Hematopoietic multipotent progenitor cell treated with erythropoietin and hydrocortisone succinate and interleukin-3 and kit ligand, for 17 days (in vitro differentiated cells): ENCODE measurements at regions not wholly inside any gene's neighbourhood (a gene's known extent, or its start where the extent isn't known, plus 50 kb on each side); places are given as distances from the start of the nearest gene placed in this dataset.

ENCODE experiments used
- DNase-seq: peaks from one replicate; pipeline ENCODE4 v3.0.0-alpha.2; 2015; ENCODE audit warnings: low spot score

DNA sequence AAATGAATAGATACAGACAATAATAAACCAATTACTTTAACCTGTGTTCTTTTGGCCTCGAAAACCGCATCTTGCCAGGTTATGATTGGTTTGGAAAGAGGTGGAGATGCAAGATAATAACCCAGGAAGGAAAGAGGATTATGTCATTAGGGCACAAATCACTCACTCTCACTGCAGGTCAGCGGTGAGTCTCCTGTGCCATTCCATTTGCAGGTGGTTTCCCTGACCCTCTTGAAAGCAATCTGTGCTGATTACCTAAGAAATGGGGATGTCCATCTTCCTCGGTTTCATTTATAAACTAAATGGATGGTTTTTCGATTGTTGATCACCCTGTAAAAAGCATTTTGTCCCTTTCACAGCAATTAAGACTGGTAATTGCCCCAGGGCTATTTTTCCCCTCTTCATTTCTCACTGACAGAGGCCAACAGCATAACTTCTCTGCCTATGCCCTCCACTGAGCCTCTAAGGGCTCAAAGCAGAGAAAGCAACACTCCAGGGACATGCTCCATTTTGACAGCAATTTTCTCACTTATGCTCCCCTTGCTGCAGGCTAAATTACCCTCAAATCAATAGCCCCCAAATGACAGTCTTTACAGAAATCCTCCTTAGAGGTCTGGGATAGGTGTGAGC, 257.5 kb downstream of the IPMK start:
- no peak for DNase-seq

- no peak for DNase-seq
Measured at GRCh38 chr10:58003945-58004344, 263.7 kb downstream of the IPMK start.

- no peak for DNase-seq
Measured at GRCh38 chr10:58001159-58001558, 266.5 kb downstream of the IPMK start.

GRCh38 chr10:57996536-57996935, 271.2 kb downstream of the IPMK start:
- DNase-seq: no peak

GRCh38 chr10:57993302-57993701, 274.4 kb downstream of the IPMK start:
- no peak for DNase-seq

GRCh38 chr10:57992321-57993077, 275.2 kb downstream of the IPMK start:
- peak; percentile 4 for DNase-seq

GRCh38 chr10:57988964-57989363, 278.7 kb downstream of the IPMK start:
- DNase-seq: no peak

GRCh38 chr10:57987055-57987721, 280.5 kb downstream of the IPMK start:
- no peak for DNase-seq

DNA sequence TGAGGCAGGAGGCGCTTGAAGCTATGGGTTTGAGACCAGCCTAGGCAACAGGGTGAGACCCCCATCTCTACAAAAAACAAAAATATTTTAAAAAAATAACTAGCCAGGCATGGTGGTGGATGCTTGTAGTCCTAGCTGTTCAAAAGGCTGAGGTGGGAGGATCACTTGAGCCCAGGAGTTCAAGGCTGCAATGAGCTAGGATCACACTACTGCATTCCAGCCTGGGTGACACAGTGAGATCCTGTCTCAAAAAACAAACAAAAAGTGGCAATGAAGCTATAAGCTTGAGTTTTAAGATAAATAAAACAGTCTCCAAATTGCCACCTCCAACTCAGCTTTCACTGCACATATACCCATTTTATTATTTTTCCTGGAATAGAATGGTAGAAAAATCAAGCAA, 281.3 kb downstream of the IPMK start:
- DNase-seq: no peak

GRCh38 chr10:57983281-57983791, 284.4 kb downstream of the IPMK start:
- DNase-seq: no peak

- DNase-seq: no peak
Measured at GRCh38 chr10:57982091-57982490, 285.6 kb downstream of the IPMK start.

- no peak for DNase-seq
Measured at GRCh38 chr10:57979956-57980355, 287.7 kb downstream of the IPMK start.

GRCh38 chr10:57979491-57979890, 288.2 kb downstream of the IPMK start:
- no peak for DNase-seq

DNA sequence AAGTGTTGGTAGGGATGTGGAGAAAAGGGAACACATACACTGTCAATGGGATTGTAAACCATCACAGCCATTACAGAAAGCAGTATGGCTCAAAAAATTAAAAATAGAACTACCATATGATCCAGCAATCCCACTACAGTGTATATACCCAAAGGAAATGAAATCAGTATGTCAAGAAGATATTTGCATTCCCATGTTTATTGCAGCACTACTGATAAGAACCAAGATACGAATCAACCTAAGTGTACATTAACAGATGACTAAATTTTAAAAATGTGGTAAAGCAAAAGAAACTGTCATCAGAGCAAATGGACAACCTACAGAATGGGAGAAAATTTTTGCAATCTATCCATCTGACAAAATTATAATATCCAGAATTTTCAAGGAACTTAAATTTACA, 290.4 kb downstream of the IPMK start:
- DNase-seq: no peak

DNA sequence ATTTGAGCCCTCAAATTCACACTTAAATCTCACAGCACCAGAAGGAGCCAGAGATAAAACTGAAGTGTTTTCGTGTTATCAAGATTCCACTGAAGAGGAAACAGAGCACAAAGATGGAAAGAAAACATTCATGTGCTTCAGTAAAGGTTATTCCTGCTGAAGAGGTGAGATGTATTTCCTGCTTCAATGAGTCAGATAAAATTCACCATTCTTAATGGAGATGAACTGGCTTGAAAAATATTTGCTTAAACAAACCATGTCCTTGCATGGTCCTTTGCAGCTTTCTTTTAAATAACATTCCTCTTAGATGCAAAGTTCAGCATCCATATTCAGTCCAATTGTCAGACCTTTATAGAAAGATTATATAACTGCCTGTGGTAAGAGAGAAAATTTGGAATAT, 294.2 kb downstream of the IPMK start:
- DNase-seq: no peak

DNA sequence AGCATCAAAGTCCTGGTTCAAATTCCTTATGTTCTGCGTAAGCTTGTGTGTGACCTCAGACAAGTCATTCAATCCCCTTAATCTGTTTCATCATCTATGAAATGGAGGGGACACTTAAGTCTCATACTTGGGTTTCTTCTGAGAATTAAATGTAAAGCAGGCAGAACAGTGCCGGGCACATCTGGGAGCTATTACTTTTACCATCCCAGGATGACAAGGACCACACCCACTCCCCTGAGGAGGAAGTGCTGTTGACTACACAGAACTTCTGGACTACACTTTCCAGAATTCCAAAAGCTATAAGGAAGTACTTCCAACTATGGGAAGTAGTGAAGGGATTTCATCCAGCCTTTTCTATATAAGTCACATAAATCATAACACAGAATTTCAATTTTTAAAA, 294.9 kb downstream of the IPMK start:
- no peak for DNase-seq

DNA sequence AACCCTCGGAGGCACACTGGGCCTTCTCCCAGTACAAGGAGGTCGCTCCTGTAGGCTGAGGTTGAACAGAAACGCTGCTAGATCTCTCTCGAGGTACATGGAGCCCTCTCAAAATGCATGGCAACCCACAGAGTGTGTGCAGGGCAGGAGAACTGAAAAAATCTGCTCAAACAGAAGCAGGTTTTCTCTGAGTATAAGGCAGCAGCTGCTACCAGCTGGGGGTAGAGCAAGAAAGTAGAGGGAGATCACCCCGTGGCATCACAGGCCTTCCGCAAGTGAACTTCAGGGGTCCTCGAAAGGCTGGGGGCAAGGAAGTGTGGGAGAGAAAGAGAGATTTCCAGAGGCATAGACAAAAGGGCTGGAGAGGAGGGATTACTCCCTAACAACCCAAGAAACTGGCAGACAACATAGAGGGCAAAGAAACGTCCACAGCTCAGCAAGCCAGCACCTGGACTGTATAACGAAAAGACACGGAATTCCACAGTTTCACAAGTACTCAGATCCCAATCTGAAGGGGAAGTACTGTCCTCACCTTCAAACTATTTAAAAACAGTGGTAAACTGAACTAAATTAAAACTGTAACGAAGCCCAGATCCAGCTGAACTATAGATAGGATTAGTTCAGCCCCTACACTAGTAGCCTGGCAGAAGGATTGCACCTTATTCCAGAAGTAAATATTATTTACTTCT, 299.2 kb downstream of the IPMK start:
- no peak for DNase-seq

DNA sequence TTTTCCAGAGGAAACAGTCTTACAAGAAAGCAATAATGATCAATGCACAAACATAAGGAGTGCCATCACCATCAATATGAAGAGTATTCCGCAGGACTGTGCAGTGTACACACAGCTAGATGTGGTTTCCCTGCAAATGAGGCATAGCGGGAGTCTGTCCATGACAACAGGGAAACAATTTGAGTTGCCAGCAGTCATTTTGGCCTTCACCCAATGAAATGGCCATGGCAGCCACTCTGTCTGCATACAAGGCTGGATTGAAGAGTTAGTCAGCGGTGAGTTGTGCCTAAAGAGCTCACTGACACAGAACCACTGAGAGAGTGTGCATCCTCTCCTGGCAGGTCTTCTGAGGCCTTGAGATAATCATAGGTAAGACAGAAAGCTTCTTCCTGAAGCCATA, 303.3 kb downstream of the IPMK start:
- peak; percentile 9 for DNase-seq

DNA sequence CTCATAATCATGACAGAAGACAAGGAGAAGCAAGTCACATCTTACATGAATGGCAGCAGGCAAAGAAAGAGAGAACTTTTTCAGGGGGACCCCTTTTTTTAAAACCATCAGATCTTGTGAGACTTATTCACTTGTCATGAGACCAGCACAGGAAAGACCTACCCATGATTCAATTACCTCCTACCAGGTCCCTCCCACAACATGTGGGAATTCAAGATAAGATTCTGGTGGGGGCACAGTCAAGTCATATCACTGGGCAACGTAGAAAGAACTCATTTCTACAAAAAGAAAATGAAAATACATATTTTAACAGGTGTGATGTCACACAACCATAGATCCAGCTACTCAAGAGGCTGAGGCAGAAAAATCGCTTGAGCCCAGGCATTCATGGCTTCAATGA, 304.1 kb downstream of the IPMK start:
- DNase-seq: peak; percentile 55

GRCh38 chr10:57962839-57963238, 304.9 kb downstream of the IPMK start:
- no peak for DNase-seq

GRCh38 chr10:57961487-57961886, 306.2 kb downstream of the IPMK start:
- DNase-seq: no peak

GRCh38 chr10:57960406-57960805, 307.3 kb downstream of the IPMK start:
- DNase-seq: no peak
